Mucosa of rectum (tissue), 2 donors: ENCODE measurements at regions not wholly inside any gene's neighbourhood (a gene's known extent, or its start where the extent isn't known, plus 50 kb on each side); places are given as distances from the start of the nearest gene placed in this dataset.

Experiments
- H3K27ac ChIP-seq, 2 donors: one replicate each; pipeline ENCODE4 v1.7.0; 2013; ENCODE audit warnings: inconsistent platforms in 2 of 2, low read depth in 2 of 2, low read length in 2 of 2
- H3K27me3 ChIP-seq, 2 donors: one replicate each; pipeline ENCODE4 v1.7.0; 2013; ENCODE audit warnings: low read length in 2 of 2; ENCODE audit not compliant: control insufficient read depth in 2 of 2, insufficient read depth in 2 of 2
- H3K36me3 ChIP-seq, 2 donors: one replicate each; pipeline ENCODE4 v1.7.0; 2013; ENCODE audit warnings: low read length in 2 of 2; ENCODE audit not compliant: control insufficient read depth in 2 of 2, insufficient read depth in 2 of 2
- H3K4me1 ChIP-seq, 2 donors: one replicate each; pipeline ENCODE4 v1.7.0; 2013; ENCODE audit warnings: low read length in 2 of 2, mild to moderate bottlenecking in 1 of 2; ENCODE audit not compliant: control insufficient read depth in 2 of 2, insufficient read depth in 2 of 2
- H3K4me3 ChIP-seq, 2 donors: one replicate each; pipeline ENCODE4 v1.7.0; 2013; ENCODE audit warnings: low read length in 2 of 2
- H3K9ac ChIP-seq, 2 donors: one replicate each; pipeline ENCODE4 v1.7.0; 2013; ENCODE audit warnings: low read length in 2 of 2, low read depth in 1 of 2, mild to moderate bottlenecking in 1 of 2
- H3K9me3 ChIP-seq, 2 donors: one replicate each; pipeline ENCODE4 v1.7.0; 2013; ENCODE audit warnings: low read length in 2 of 2; ENCODE audit not compliant: control insufficient read depth in 2 of 2
- donor health status: healthy.
- donor health status: Normal muscosa, but diverticular disease.

DNA sequence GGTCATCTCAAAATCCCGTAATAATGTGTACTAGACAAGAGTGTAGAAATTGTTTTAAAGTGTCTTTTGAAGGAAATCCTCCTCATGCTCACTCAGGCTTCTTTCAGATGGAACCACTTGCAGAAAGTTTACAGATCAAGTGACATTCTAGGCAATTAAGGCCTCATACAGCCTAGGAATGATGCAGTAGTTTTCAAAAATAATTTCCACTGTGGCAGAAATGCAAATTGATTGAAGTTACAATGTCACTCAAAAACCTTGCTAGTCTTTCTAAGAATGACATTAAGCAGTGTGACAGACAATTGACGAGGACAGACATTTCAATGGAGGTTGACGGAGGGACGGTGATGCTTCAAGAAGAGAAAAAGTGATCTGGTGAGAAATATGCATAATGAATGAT, 53.5 kb upstream of the CDH8 start:
- Histone ChIP-seq H3K36me3 (no peaks in the 10 kb centered on the region), H3K4me3 (no peak overlapping the region), H3K4me1 (no peaks in the 10 kb centered on the region), H3K27ac (no peak overlapping the region), H3K27me3 (no peaks in the 10 kb centered on the region), H3K9me3 (no peaks in the 10 kb centered on the region), H3K9ac (no peak overlapping the region)

DNA sequence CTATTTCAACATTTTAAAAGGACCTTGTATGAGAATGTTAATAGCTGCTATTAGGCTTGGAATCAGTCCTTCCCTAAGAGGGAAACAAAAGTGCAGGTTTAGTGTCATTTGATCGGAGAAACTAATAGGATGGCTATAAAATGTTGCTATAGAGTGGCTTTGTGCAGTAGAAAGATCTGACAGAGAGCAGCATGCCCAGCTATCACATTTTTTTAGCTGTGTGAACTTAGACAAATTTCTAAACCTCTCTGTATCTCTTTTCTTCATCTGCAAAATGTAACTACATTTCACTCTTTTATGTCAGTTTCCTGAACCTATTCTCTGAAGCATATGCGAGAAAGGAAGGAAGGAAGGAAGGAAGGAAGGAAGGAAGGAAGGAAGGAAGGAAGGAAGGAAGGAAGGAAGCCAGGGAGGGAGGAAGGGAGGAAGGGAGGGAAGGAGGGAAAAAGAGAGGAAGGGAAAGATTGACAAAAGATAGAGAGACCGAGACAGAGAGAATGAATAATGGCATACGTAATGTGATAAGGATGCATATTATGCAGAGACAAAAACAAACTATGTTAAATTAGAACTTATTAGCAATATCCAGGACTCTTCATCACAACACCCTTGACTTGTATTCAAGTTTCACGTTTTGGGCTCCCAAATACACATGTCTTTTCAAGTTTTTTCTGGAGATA, 52.6 kb upstream of the CDH8 start:
- H3K9ac ChIP-seq: no peak overlapping the region
- no peak overlapping the region for H3K4me3 ChIP-seq
- H3K27me3 ChIP-seq: no peaks in the 10 kb centered on the region
- H3K4me1 ChIP-seq: no peaks in the 10 kb centered on the region
- no peaks in the 10 kb centered on the region for H3K36me3 ChIP-seq
- H3K9me3 ChIP-seq: no peaks in the 10 kb centered on the region
- no peak overlapping the region for H3K27ac ChIP-seq
